Muscle layer of duodenum (tissue), 2 donors: ENCODE measurements at regions not wholly inside any gene's neighbourhood (a gene's known extent, or its start where the extent isn't known, plus 50 kb on each side); places are given as distances from the start of the nearest gene placed in this dataset.
A peak's percentile ranks its signal among the peaks of the same experiment; 100 is the strongest.

ENCODE experiments used
- H3K27ac ChIP-seq: one replicate; pipeline ENCODE4 v1.7.0; 2013; ENCODE audit warnings: mild to moderate bottlenecking, low read length
- H3K27me3 ChIP-seq: one replicate; pipeline ENCODE4 v1.7.0; 2013; ENCODE audit warnings: low read depth, mild to moderate bottlenecking, control low read depth, low read length
- H3K36me3 ChIP-seq, 2 donors: one replicate each; pipeline ENCODE4 v1.7.0; 2013; ENCODE audit warnings: low read length in 2 of 2, control low read depth in 1 of 2, mild to moderate bottlenecking in 1 of 2; ENCODE audit not compliant: insufficient read depth in 2 of 2, control insufficient read depth in 1 of 2
- H3K4me1 ChIP-seq, 2 donors: one replicate each; pipeline ENCODE4 v1.7.0; 2013; ENCODE audit warnings: low read length in 2 of 2, mild to moderate bottlenecking in 2 of 2, control low read depth in 1 of 2, moderate library complexity in 1 of 2; ENCODE audit not compliant: insufficient read depth in 2 of 2, control insufficient read depth in 1 of 2
- H3K4me3 ChIP-seq, 2 donors: one replicate each; pipeline ENCODE4 v1.7.0; 2013; ENCODE audit warnings: low read length in 2 of 2, low read depth in 1 of 2, mild to moderate bottlenecking in 1 of 2
- H3K9me3 ChIP-seq, 2 donors: one replicate each; pipeline ENCODE4 v1.7.0; 2013; ENCODE audit warnings: low read length in 2 of 2, control low read depth in 1 of 2, mild to moderate bottlenecking in 1 of 2; ENCODE audit not compliant: control insufficient read depth in 1 of 2
- donor health status: healthy.

GRCh38 chr12:59085690-59086089 is 165.4 kb upstream of the LRIG3 start:
- H3K27ac ChIP-seq = no peak overlapping the region
- no peaks in the 10 kb centered on the region for H3K27me3 ChIP-seq

GRCh38 chr12:59084511-59085375 is 164.4 kb upstream of the LRIG3 start:
- peak overlapping the region in 1 of 2 donors; percentile 19 for H3K4me3 ChIP-seq
- H3K4me1 ChIP-seq = peaks cover 16 to 32% of the 10 kb centered on the region in 2 donors
- no peaks in the 10 kb centered on the region for H3K9me3 ChIP-seq
- no peaks in the 10 kb centered on the region for H3K36me3 ChIP-seq
- no peaks in the 10 kb centered on the region for H3K27me3 ChIP-seq
- H3K27ac ChIP-seq = peak overlapping the region; percentile 55

More at GRCh38 chr12:59085690-59086089, 165.4 kb upstream of the LRIG3 start:
- H3K4me3 ChIP-seq = no peak overlapping the region
- H3K36me3 ChIP-seq = no peaks in the 10 kb centered on the region
- H3K4me1 ChIP-seq = peaks cover 16 to 32% of the 10 kb centered on the region in 2 donors
- no peaks in the 10 kb centered on the region for H3K9me3 ChIP-seq

GRCh38 chr12:59082952-59083351 is 162.6 kb upstream of the LRIG3 start:
- no peak overlapping the region for H3K4me3 ChIP-seq
- no peak overlapping the region for H3K27ac ChIP-seq
- no peaks in the 10 kb centered on the region for H3K9me3 ChIP-seq
- H3K4me1 ChIP-seq = peaks cover 16 to 32% of the 10 kb centered on the region in 2 donors
- no peaks in the 10 kb centered on the region for H3K27me3 ChIP-seq
- no peaks in the 10 kb centered on the region for H3K36me3 ChIP-seq

GRCh38 chr12:59080101-59080500 is 159.8 kb upstream of the LRIG3 start:
- Histone ChIP-seq H3K9me3 (no peaks in the 10 kb centered on the region), H3K36me3 (no peaks in the 10 kb centered on the region), H3K4me1 (peaks cover 9 to 16% of the 10 kb centered on the region in 2 donors), H3K27ac (no peak overlapping the region), H3K4me3 (no peak overlapping the region), H3K27me3 (no peaks in the 10 kb centered on the region)

GRCh38 chr12:59079472-59079871 is 159.2 kb upstream of the LRIG3 start:
- H3K4me1 ChIP-seq = peaks cover 5 to 10% of the 10 kb centered on the region in 2 donors
- H3K36me3 ChIP-seq = no peaks in the 10 kb centered on the region
- no peaks in the 10 kb centered on the region for H3K27me3 ChIP-seq
- no peaks in the 10 kb centered on the region for H3K9me3 ChIP-seq
- H3K27ac ChIP-seq = no peak overlapping the region
- H3K4me3 ChIP-seq = no peak overlapping the region

- H3K36me3 ChIP-seq = no peaks in the 10 kb centered on the region
- no peaks in the 10 kb centered on the region for H3K27me3 ChIP-seq
- H3K4me1 ChIP-seq = peaks cover 4 to 5% of the 10 kb centered on the region in 2 donors
- H3K9me3 ChIP-seq = no peaks in the 10 kb centered on the region
- no peak overlapping the region for H3K4me3 ChIP-seq
- no peak overlapping the region for H3K27ac ChIP-seq
Measured at GRCh38 chr12:59079002-59079401, 158.7 kb upstream of the LRIG3 start.

GRCh38 chr12:59077575-59078426 is 157.5 kb upstream of the LRIG3 start:
- Histone ChIP-seq H3K9me3 (no peaks in the 10 kb centered on the region), H3K4me1 (no peaks in the 10 kb centered on the region), H3K4me3 (no peak overlapping the region), H3K27me3 (no peaks in the 10 kb centered on the region), H3K36me3 (no peaks in the 10 kb centered on the region), H3K27ac (no peak overlapping the region)

- no peaks in the 10 kb centered on the region for H3K36me3 ChIP-seq
- H3K4me1 ChIP-seq = no peaks in the 10 kb centered on the region
- no peaks in the 10 kb centered on the region for H3K27me3 ChIP-seq
- H3K27ac ChIP-seq = no peak overlapping the region
- no peak overlapping the region for H3K4me3 ChIP-seq
- no peaks in the 10 kb centered on the region for H3K9me3 ChIP-seq
Measured at GRCh38 chr12:59077153-59077552, 156.8 kb upstream of the LRIG3 start.

- Histone ChIP-seq H3K4me1 (no peaks in the 10 kb centered on the region), H3K36me3 (no peaks in the 10 kb centered on the region), H3K9me3 (no peaks in the 10 kb centered on the region), H3K27me3 (no peaks in the 10 kb centered on the region), H3K27ac (no peak overlapping the region), H3K4me3 (no peak overlapping the region)
Measured at GRCh38 chr12:59076622-59077021, 156.3 kb upstream of the LRIG3 start.

- no peaks in the 10 kb centered on the region for H3K36me3 ChIP-seq
- H3K4me1 ChIP-seq = no peaks in the 10 kb centered on the region
- no peaks in the 10 kb centered on the region for H3K27me3 ChIP-seq
- H3K9me3 ChIP-seq = no peaks in the 10 kb centered on the region
- no peak overlapping the region for H3K4me3 ChIP-seq
- no peak overlapping the region for H3K27ac ChIP-seq
Measured at GRCh38 chr12:59075968-59076490, 155.7 kb upstream of the LRIG3 start.

GRCh38 chr12:59075141-59075540 is 154.8 kb upstream of the LRIG3 start:
- H3K27ac ChIP-seq = no peak overlapping the region
- H3K36me3 ChIP-seq = no peaks in the 10 kb centered on the region
- H3K9me3 ChIP-seq = no peaks in the 10 kb centered on the region
- H3K4me3 ChIP-seq = no peak overlapping the region
- H3K27me3 ChIP-seq = no peaks in the 10 kb centered on the region
- H3K4me1 ChIP-seq = no peaks in the 10 kb centered on the region
